Nephron progenitor cell (in vitro differentiated cells): ENCODE measurements at regions not wholly inside any gene's neighbourhood (a gene's known extent, or its start where the extent isn't known, plus 50 kb on each side); places are given as distances from the start of the nearest gene placed in this dataset.

ENCODE experiments used
- DNase-seq: peaks from one replicate; pipeline ENCODE4 v3.0.0; 2021
- H3K27ac Mint-ChIP-seq: 2 replicates; pipeline ENCODE4 v1.8.0; 2021; ENCODE audit warnings: mild to moderate bottlenecking, moderate library complexity, mixed read lengths
- H3K27me3 Mint-ChIP-seq: 2 replicates; pipeline ENCODE4 v1.8.0; 2021; ENCODE audit warnings: mild to moderate bottlenecking, low read depth, mixed read lengths; ENCODE audit not compliant: poor library complexity
- H3K36me3 Mint-ChIP-seq: 2 replicates; pipeline ENCODE4 v1.8.0; 2021; ENCODE audit warnings: low read depth, mixed read lengths
- H3K4me1 Mint-ChIP-seq: 2 replicates; pipeline ENCODE4 v1.8.0; 2021; ENCODE audit warnings: mixed read lengths
- H3K4me3 Mint-ChIP-seq: 2 replicates; pipeline ENCODE4 v1.8.0; 2021; ENCODE audit warnings: mild to moderate bottlenecking, moderate library complexity, mixed read lengths
- H3K9me3 Mint-ChIP-seq: 2 replicates; pipeline ENCODE4 v1.8.0; 2021; ENCODE audit warnings: mild to moderate bottlenecking, moderate library complexity, mixed read lengths
- CTCF ChIP-seq: fragments of 200-600 bp; sonication (generic); IDR thresholded peaks from 2 replicates; pipeline ENCODE4 v1.5.0; 2021; ENCODE audit warnings: antibody characterized with exemption

DNA sequence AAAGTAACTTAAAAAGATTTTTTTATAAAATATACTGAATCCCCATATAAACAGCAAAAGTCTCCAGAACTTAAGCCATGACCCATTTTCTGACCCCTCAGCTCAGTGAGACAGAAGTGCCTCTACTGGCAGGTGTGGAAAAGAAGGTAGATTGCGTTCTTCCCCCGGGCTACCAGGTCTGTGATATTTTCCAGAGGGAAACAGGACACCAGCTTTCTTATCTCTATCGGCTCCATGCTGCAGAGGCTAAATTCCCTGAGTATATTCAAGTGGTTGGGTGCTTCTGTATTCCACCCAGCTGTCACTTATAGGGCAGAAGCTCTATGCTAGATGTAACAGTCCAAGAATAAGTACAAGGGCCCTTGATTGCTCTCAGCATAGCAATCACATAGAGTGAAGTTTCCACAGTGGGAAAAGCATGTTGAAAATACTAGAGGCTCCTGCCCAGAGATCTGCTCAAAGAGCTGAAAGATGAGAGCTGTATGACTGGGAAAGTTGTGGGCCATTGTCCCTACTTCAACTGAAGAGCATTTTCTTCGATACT lies 687.3 kb downstream of the CDH11 start:
- Mint-ChIP-seq H3K36me3 (peaks cover 6% of the 10 kb centered on the region), H3K27ac (no peak overlapping the region), H3K4me1 (peaks cover 18% of the 10 kb centered on the region), H3K9me3 (peaks cover 37% of the 10 kb centered on the region), H3K4me3 (no peak overlapping the region), H3K27me3 (no peaks in the 10 kb centered on the region)
- TF ChIP-seq CTCF = no peak
- no peak for DNase-seq

GRCh38 chr16:64428463-64429113 lies 693.3 kb downstream of the CDH11 start:
- peaks cover under 1% of the 10 kb centered on the region for H3K36me3 Mint-ChIP-seq
- no peaks in the 10 kb centered on the region for H3K27me3 Mint-ChIP-seq
- TF ChIP-seq CTCF = no peak
- DNase-seq = no peak
- H3K4me3 Mint-ChIP-seq = no peak overlapping the region
- no peaks in the 10 kb centered on the region for H3K4me1 Mint-ChIP-seq
- H3K9me3 Mint-ChIP-seq = peaks cover 22% of the 10 kb centered on the region
- no peak overlapping the region for H3K27ac Mint-ChIP-seq

- Mint-ChIP-seq H3K27ac (no peak overlapping the region), H3K4me1 (no peaks in the 10 kb centered on the region), H3K9me3 (peaks cover 11% of the 10 kb centered on the region)
These were observed 695.7 kb downstream of the CDH11 start for GRCh38 chr16:64426131-64426666.

GRCh38 chr16:64425381-64425780 lies 696.5 kb downstream of the CDH11 start:
- Mint-ChIP-seq H3K27ac (no peak overlapping the region), H3K27me3 (no peaks in the 10 kb centered on the region), H3K9me3 (peaks cover 8% of the 10 kb centered on the region), H3K36me3 (no peaks in the 10 kb centered on the region), H3K4me1 (no peaks in the 10 kb centered on the region), H3K4me3 (no peak overlapping the region)
- no peak for DNase-seq
- TF ChIP-seq CTCF = no peak

More at GRCh38 chr16:64426131-64426666, 695.7 kb downstream of the CDH11 start:
- no peaks in the 10 kb centered on the region for H3K36me3 Mint-ChIP-seq
- TF ChIP-seq CTCF = no peak
- no peak overlapping the region for H3K4me3 Mint-ChIP-seq
- DNase-seq = no peak
- no peaks in the 10 kb centered on the region for H3K27me3 Mint-ChIP-seq

GRCh38 chr16:64422259-64422658 lies 699.6 kb downstream of the CDH11 start:
- Mint-ChIP-seq H3K27me3 (no peaks in the 10 kb centered on the region), H3K4me3 (no peak overlapping the region), H3K9me3 (peaks cover 8% of the 10 kb centered on the region), H3K27ac (no peak overlapping the region), H3K36me3 (no peaks in the 10 kb centered on the region), H3K4me1 (no peaks in the 10 kb centered on the region)
- no peak for TF ChIP-seq CTCF
- DNase-seq = no peak

DNA sequence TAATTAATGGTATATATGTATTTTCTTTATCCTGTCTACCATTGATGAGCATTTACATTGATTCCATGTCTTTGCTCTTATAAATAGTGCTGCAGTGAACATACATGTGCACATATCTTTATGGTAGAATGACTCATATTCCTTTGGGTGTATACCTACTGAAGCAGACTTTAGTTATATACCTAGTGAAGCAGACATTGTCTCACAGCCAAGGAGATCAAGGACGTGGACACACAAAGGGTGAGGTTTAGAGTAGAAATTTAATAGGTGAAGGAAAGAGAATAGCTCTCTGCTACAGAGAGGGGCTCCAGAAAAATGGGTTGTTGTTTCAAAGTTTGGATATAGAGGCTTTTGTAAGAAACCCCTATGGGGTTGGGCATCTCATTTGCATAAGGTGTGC lies 700.3 kb downstream of the CDH11 start:
- DNase-seq = no peak
- no peak for TF ChIP-seq CTCF
- Mint-ChIP-seq H3K36me3 (no peaks in the 10 kb centered on the region), H3K9me3 (peaks cover 8% of the 10 kb centered on the region), H3K27ac (no peak overlapping the region), H3K27me3 (no peaks in the 10 kb centered on the region), H3K4me1 (no peaks in the 10 kb centered on the region), H3K4me3 (no peak overlapping the region)
